ENCODE measurements at regions not wholly inside any gene's neighbourhood (a gene's known extent, or its start where the extent isn't known, plus 50 kb on each side); places are given as distances from the start of the nearest gene placed in this dataset.

DNA sequence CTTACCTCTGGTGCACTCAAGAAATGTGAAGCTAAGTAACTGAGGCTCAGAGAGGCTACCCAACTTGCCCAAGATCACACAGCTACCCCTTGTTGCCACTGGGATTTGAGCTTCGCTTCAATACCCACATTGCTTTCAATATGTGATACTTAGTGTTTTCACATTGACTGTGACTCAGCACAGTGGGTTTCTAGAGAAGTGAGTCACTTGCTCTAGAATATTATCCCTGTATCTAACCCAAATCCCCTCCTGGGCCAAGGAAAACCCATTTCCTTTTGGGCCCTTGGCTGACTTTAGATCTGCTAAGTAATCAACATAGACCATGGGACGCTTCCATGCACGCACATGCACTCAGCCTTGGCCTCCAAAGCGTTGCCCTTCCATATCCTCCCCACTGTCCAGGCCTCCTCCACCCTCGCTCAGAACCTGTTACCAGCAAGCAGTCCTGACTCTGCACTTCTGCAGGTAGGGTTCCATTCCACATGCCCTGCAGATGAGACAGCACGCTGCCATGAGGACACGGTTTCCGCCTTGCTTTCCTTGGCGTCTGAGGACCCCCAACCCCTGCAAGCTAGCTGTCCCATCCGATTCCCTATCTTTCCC lies 87.7 kb upstream of the CHST15 start:
- no peak for TF ChIP-seq ASH2L (IDR thresholded peaks at IDR 0.05; ENCODE audit: borderline replicate concordance, low read depth)
- TF ChIP-seq, protein P1, sequence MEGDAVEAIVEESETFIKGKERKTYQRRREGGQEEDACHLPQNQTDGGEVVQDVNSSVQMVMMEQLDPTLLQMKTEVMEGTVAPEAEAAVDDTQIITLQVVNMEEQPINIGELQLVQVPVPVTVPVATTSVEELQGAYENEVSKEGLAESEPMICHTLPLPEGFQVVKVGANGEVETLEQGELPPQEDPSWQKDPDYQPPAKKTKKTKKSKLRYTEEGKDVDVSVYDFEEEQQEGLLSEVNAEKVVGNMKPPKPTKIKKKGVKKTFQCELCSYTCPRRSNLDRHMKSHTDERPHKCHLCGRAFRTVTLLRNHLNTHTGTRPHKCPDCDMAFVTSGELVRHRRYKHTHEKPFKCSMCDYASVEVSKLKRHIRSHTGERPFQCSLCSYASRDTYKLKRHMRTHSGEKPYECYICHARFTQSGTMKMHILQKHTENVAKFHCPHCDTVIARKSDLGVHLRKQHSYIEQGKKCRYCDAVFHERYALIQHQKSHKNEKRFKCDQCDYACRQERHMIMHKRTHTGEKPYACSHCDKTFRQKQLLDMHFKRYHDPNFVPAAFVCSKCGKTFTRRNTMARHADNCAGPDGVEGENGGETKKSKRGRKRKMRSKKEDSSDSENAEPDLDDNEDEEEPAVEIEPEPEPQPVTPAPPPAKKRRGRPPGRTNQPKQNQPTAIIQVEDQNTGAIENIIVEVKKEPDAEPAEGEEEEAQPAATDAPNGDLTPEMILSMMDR (IDR thresholded peaks at IDR 0.05 in 2 of 3, conservative IDR thresholded peaks at IDR 0.05 in 1 of 3; ENCODE audit: control insufficient read depth in 2 of 3, extremely low read depth in 1 of 3, insufficient read depth in 1 of 3, low read depth in 3 of 3, low read length in 3 of 3), result no peak
- TF ChIP-seq SMC3 (IDR thresholded peaks at IDR 0.05; ENCODE audit: borderline replicate concordance, low read length), result no peak
- no peak for TF ChIP-seq POLR2AphosphoS5 (IDR thresholded peaks at IDR 0.05; ENCODE audit: low read length)
- no peak for TF ChIP-seq E4F1 (IDR thresholded peaks at IDR 0.05; ENCODE audit: borderline replicate concordance, partially characterized antibody)
- no peak for TF ChIP-seq CEBPB (IDR thresholded peaks at IDR 0.05; ENCODE audit: borderline replicate concordance in 1 of 2, low read depth in 2 of 2, low read length in 2 of 2)
- no peak for TF ChIP-seq JUNB (IDR thresholded peaks at IDR 0.05)

Data from GM12878 (cell line).